HG03565 (cell line): ENCODE measurements at regions not wholly inside any gene's neighbourhood (a gene's known extent, or its start where the extent isn't known, plus 50 kb on each side); places are given as distances from the start of the nearest gene placed in this dataset.
"Not testable (repeated sequence)": the region's sequence is repeated elsewhere in the genome, so short reads cannot be mapped to it uniquely, and the experiment has no call there.

Source experiments
- ATAC-seq: cut with Tn5 transposase; IDR thresholded peaks from one replicate; pipeline ENCODE4 v1.9.1; 2021; ENCODE audit warnings: mild to moderate bottlenecking, moderate library complexity; ENCODE audit not compliant: unreplicated experiment

DNA sequence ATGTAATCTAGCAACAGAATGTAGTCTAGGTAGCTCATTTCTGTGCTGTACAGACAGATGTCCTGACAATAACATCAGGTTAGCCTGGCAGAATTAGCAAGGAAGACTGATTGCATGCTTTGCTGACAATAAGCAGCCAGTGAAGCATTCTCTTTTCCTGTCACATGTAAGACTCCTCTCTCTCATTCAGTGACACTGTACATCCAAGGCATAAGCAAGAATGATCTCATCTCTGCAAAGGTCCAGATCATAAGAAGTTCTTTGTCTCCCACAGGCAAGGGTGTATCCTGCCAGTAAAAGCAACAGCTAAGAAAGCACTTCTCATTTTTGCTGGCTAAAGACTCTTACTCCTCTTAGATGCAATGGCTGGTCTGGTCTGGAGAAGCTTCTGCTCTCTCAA lies 861.8 kb downstream of the TAF11L14 start:
- ATAC-seq = no peak

DNA sequence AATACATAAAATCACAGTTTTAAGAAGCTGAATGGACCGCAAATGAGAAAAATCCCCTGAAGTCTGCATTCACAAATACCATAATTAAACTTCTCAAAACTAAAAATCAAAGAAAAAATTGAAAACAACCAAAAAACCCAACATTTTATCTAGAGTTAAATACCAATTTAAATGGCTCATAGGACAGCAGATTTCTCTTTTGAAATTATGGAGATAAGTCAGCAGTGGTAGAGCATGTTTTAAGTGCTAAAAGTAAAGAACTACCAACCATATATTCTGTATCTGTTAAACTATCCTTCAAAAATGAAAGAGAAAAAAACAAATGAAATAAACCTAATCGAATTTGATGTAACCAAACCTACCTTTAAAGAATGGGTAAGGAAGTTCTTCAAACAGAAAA lies 862.8 kb downstream of the TAF11L14 start:
- ATAC-seq = no peak

GRCh38 chr5:18503797-18504328 lies 869.6 kb downstream of the TAF11L14 start:
- no peak for ATAC-seq

DNA sequence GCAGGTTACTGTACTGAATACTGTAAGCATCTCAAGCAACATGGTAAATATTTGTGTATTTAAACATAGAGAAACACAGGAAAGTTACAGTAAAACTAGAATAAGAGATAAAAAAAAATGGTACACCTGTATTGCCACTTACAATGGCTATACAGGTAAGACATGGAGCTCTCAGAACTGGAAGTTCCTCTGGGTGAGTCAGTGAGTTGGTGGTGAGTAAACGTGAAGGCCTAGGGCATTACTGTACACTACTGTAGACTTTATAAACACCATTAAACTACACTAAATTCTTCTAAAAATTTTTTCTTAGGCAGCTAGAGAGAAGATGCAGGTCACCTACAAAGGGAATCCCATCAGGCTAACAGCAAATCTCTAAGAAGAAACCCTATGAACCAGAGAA lies 872.9 kb downstream of the TAF11L14 start:
- no peak for ATAC-seq

GRCh38 chr5:18517641-18518380 lies 883.6 kb downstream of the TAF11L14 start:
- no peak for ATAC-seq

DNA sequence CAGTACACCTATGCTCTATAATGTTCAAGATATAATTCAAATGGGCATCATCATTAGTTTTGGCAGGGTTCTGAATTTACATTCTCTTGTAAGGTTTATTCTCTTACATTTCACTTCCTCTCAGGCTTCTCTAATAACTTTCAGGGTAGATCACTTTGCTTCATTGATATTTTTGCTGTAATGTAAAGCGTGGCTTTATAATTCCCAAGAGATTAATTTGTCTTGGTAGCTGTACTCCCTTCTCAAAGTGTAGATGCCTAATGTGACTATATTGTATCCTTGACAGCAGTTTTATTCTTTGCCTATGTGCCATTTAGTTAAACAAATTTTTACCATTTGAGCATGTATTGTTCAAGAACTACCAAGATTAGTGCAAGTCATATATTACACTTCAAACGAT lies 889.1 kb downstream of the TAF11L14 start:
- ATAC-seq = no peak

- no peak for ATAC-seq
These were observed 892.6 kb downstream of the TAF11L14 start for GRCh38 chr5:18526792-18527405.

GRCh38 chr5:18533137-18533536 lies 898.9 kb downstream of the TAF11L14 start:
- ATAC-seq = no peak

GRCh38 chr5:18534119-18534518 lies 899.9 kb downstream of the TAF11L14 start:
- ATAC-seq = no peak

DNA sequence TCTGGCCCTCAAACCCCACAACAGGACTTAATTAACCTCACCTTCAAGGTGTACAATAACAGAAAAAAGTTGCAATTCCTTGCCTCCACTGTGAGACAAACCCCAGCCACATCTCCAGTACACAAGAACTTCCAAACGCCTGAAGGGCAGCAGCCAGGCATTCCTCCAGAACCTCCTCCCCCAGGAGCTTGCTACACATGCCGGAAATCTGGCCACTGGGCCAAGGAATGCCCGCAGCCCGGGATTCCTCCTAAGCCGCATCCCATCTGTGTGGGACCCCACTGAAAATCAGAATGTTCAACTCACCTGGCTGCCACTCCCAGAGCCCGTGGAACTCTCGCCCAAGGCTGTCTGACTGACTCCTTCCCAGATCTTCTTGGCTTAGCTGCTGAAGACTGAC lies 901.5 kb downstream of the TAF11L14 start:
- not testable (repeated sequence) for ATAC-seq

DNA sequence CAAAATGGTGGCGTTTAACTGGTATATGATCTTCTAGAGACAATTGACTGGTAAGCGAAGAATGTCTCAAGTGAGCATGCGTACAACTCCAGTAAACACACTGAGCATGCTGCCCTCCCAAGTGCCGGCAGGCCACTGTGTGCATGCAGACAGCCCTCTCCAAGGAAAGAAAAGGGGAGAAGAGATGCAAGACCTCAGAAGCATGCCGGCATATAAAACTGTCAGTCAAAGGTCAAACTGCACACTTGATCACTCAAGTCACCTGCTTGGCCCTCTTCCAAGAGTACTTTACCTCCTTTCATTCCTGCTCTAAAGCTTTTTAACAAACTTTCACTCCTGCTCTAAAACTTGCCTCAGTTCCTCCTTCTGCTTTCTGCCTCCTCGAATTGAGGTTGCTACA lies 910.2 kb downstream of the TAF11L14 start:
- no peak for ATAC-seq

- ATAC-seq = no peak
These were observed 912.3 kb downstream of the TAF11L14 start for GRCh38 chr5:18546591-18546990.

- ATAC-seq = no peak
These were observed 917.5 kb downstream of the TAF11L14 start for GRCh38 chr5:18551716-18552115.

DNA sequence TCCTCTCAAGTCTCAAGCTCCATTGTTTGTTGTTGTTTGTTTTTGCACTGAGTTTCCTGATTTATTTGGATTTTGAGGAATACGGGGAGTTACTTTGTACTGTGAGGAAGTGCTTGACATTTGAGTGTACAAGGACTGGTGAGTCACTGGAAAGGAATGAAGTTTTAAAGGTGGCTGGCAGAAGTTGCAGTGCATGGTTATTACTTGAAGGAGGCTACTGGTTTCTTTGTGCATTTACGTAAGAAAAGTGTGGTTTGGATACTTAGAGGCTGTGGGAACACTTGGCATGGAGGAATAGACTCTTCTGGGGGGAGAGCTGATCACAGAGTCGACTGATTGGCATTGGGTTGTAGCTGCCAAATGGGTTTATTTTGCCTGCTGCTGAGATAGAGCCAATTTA lies 919.0 kb downstream of the TAF11L14 start:
- ATAC-seq = no peak

DNA sequence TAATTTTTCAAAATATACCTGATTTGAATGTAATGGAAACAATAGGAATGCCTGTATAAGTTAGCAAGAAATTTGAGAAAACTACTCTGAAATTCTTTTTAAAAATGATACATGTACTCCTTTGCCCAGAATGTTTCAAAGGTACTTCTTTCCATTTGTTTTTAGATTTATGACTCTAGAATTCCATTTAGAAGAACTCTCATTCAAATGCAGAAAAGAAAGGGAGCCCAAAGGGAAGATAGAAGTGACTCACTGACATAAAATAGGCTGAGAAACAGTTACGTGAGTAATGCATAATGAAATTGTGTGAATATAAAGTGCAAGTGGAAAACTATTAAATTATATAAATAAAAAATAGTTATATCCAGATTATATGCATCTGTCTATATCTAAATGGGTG lies 926.3 kb downstream of the TAF11L14 start:
- ATAC-seq = no peak

- no peak for ATAC-seq
These were observed 929.6 kb downstream of the TAF11L14 start for GRCh38 chr5:18563853-18564252.

DNA sequence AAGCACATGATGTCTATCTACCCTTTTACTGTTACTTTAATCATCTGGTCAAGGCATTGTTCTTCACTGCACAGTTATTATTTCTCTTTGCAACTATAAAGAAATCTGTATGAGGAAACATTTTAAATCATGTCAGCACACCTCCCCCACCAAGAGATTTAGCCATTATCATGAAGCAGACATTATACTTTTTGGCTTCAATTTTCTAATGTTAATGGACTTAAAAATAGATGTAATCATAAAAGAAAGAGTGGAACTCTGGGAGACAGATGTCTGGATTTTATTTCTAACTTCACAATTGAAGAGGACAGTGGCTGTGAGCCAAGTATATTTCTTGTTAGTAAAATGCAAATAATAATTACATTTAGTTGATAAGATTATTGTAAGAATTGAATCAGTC lies 932.4 kb downstream of the TAF11L14 start:
- no peak for ATAC-seq

DNA sequence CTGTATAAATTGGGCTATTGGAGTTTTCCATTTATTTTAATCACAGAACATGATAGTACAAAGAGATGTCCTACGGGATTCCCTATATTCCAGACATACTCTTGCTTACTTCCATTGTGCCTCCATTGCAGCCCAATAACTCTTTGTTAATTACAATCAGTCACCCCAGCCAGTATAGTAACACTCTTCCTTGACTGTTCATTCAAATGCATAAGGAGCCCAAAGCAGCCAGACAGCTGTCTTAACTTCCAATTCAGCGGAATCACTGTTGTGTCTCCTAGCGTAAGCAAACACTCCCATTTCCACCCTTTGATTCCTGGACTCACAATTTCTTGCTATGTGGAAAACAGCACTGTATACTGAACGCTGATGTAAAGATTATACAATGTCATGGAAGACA lies 942.3 kb downstream of the TAF11L14 start:
- ATAC-seq = no peak

DNA sequence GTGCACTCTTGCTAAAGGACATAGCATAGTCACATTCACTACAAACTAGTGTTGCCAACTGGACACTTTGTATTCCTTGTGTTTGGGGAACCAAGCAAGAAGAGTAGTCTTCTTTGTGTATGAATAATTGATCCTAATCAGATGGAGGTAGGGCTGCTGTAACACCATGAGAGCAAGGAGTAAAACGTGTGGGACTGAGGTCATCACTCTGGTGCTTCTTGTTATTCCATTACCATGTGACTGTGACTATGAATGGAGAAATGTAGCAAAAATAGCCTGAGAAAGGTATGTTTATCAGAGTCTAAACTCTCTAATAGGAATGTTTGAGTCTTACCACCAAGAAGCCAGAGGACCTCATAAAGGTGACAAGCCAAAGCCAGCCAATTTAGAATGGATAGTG lies 966.9 kb downstream of the TAF11L14 start:
- ATAC-seq = no peak

GRCh38 chr5:18602402-18602801 lies 968.1 kb downstream of the TAF11L14 start:
- no peak for ATAC-seq

- ATAC-seq = peak; percentile 49
These were observed 970.9 kb downstream of the TAF11L14 start for GRCh38 chr5:18605186-18605585.

GRCh38 chr5:18607570-18607969 lies 973.3 kb downstream of the TAF11L14 start:
- ATAC-seq = no peak
